GM23248 (cell line): ENCODE measurements at regions not wholly inside any gene's neighbourhood (a gene's known extent, or its start where the extent isn't known, plus 50 kb on each side); places are given as distances from the start of the nearest gene placed in this dataset.

Experiments
- DNase-seq: peaks from one replicate; pipeline ENCODE4 v3.0.0-alpha.2; 2015
- H2AFZ ChIP-seq: fragments of 200-600 bp; sonication (generic); 2 replicates; pipeline ENCODE4 v1.6.1; 2016; ENCODE audit warnings: antibody characterized with exemption
- H3F3A ChIP-seq: fragments of 200-600 bp; sonication (generic); 2 replicates; pipeline ENCODE4 v1.6.1; 2016; ENCODE audit warnings: mild to moderate bottlenecking, antibody characterized with exemption, mixed run types; ENCODE audit not compliant: insufficient read depth
- H3K27ac ChIP-seq: fragments of 200-600 bp; sonication (generic); 2 replicates; pipeline ENCODE4 v1.5.1; 2016; ENCODE audit warnings: mild to moderate bottlenecking
- H3K27me3 ChIP-seq: fragments of 200-600 bp; sonication (generic); replicated peaks from 2 replicates; pipeline ENCODE4 v1.6.1; 2016; ENCODE audit warnings: mild to moderate bottlenecking; ENCODE audit not compliant: insufficient read depth
- H3K36me3 ChIP-seq: fragments of 200-600 bp; sonication (generic); 2 replicates; pipeline ENCODE4 v1.6.1; 2016; ENCODE audit warnings: low read depth, mild to moderate bottlenecking
- H3K4me1 ChIP-seq: fragments of 200-600 bp; sonication (generic); 2 replicates; pipeline ENCODE4 v1.6.1; 2016; ENCODE audit warnings: mild to moderate bottlenecking; ENCODE audit not compliant: insufficient read depth
- H3K4me2 ChIP-seq: fragments of 200-600 bp; sonication (generic); one replicate; pipeline ENCODE4 v1.6.1; 2016; ENCODE audit warnings: mild to moderate bottlenecking; ENCODE audit not compliant: unreplicated experiment
- H3K4me3 ChIP-seq: fragments of 200-600 bp; sonication (generic); 2 replicates; pipeline ENCODE4 v1.5.1; 2016; ENCODE audit warnings: mild to moderate bottlenecking
- H3K79me2 ChIP-seq: fragments of 200-600 bp; sonication (generic); 2 replicates; pipeline ENCODE4 v1.6.1; 2016; ENCODE audit warnings: mild to moderate bottlenecking; ENCODE audit not compliant: insufficient read depth
- H3K9ac ChIP-seq: fragments of 200-600 bp; sonication (generic); 2 replicates; pipeline ENCODE4 v1.6.1; 2016; ENCODE audit warnings: mild to moderate bottlenecking
- H3K9me2 ChIP-seq: fragments of 200-600 bp; sonication (generic); 2 replicates; pipeline ENCODE4 v1.6.1; 2016; ENCODE audit warnings: mixed run types, mild to moderate bottlenecking, moderate library complexity; ENCODE audit not compliant: insufficient read depth
- H3K9me3 ChIP-seq: fragments of 200-600 bp; sonication (generic); one replicate; pipeline ENCODE4 v1.6.1; 2017; ENCODE audit warnings: low read depth
- H4K20me1 ChIP-seq: fragments of 200-600 bp; sonication (generic); 2 replicates; pipeline ENCODE4 v1.6.0; 2016; ENCODE audit not compliant: insufficient read depth
- EZH2 ChIP-seq: fragments of 200-600 bp; sonication (generic); IDR thresholded peaks from 2 replicates; pipeline ENCODE4 v1.6.1; 2018; ENCODE audit warnings: antibody characterized with exemption, mild to moderate bottlenecking; ENCODE audit not compliant: insufficient read depth, poor library complexity, severe bottlenecking
- EZH2phosphoT487 ChIP-seq: fragments of 200-600 bp; sonication (generic); IDR thresholded peaks from 2 replicates; pipeline ENCODE4 v1.6.1; 2018; ENCODE audit warnings: antibody characterized with exemption, moderate library complexity, mild to moderate bottlenecking, low read depth; ENCODE audit not compliant: insufficient read depth
- WGBS, 2 experiments: methylation state at CpG; one replicate each; pipeline ENCODE4 v1.1.6; 2015 to 2017; ENCODE audit warnings: low lambda C conversion rate in 2 of 2, low coverage in 1 of 2; ENCODE audit errors: missing lambda C conversion rate in 2 of 2; 5-methylcytosine and 5-hydroxymethylcytosine counted together
- in situ Hi-C: fragments of 300-500 bp; cut with MboI; formaldehyde crosslinking; loops from 2 replicates; pipeline ENCODE4 v1.15.0; 2020

DNA sequence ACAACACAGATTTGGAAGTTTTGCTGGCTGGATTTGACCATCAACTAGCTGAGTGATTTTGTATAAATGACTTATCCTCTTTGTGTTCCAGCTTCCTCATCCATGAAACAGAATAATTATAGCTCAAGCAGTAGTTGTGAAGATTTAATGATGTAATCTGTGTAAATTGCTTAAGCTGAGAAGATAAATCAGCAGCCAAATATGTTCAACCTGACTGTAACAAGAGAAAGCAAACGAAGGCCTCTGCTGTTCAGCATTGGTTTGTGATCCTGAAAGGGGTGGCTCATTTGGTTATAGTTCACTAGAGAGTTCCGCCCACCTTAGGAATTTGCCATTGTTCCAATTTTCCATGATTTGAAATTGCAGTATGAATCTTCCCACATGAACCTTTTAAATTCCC lies 75.7 kb upstream of the CCDC112 start:
- no peaks in the 10 kb centered on the region for H3K36me3 ChIP-seq
- peak overlapping the region; percentile 31; the same call in 1 of the 2 replicates for H3K27ac ChIP-seq
- H3K4me3 ChIP-seq = no peak overlapping the region
- no peaks in the 10 kb centered on the region for H4K20me1 ChIP-seq
- H3K9me3 ChIP-seq = no peaks in the 10 kb centered on the region
- peak overlapping the region; percentile 45; the same call in 1 of the 2 replicates for H2AFZ ChIP-seq
- peaks cover 16% of the 10 kb centered on the region for H3K4me1 ChIP-seq
- H3K79me2 ChIP-seq = no peaks in the 10 kb centered on the region
- H3K27me3 ChIP-seq = no peaks in the 10 kb centered on the region; the same call in 1 of the 2 replicates
- WGBS, 2 experiments = 32 to 33% methylated on average over 2 of the region's 2 CpGs
- no peaks in the 10 kb centered on the region for H3K9me2 ChIP-seq
- DNase-seq = peak; percentile 61
- H3K9ac ChIP-seq = no peak overlapping the region
- peaks cover 14% of the 10 kb centered on the region; the same call in 1 of the 2 replicates for H3F3A ChIP-seq
- in situ Hi-C loops = no loop called here
- TF ChIP-seq EZH2phosphoT487 = no peak
- no peak for TF ChIP-seq EZH2
- H3K4me2 ChIP-seq = peak overlapping the region; percentile 17

DNA sequence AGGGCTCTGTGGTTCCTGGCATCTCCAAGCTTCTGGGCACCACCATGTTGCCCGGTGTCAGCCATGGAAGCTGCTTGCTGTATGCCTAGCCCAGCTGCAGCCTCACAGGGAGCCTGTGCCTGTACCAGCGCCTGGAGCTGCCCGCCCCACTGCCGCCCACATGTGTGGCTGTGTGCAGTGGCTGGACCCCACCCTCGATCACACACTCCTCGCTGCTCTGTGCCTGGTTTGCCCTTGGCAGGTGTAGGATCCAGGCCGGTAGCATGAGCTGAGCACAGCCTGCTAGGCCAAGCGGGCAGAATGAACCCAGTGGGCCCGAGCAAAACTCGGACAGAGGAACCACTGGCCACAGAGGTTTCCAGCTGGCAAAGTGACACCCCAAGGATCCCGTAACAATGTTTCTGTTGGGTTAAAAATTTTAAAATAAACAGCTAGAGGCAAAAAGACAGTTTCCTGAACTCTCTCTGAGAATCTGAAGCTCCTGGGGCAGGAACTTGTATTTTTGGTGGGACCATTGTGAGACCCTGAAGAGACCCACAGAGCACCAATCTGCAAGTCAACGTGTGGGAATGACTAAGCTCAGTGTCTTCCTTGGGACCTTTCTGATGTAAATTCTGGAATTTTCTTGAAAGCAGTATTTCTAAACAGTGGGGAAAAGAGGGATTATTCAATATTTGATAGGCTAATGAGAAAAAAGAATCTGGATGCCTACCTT lies 73.1 kb upstream of the CCDC112 start:
- WGBS, 2 experiments = 84 to 86% methylated on average over 12 of the region's 12 CpGs
- Histone ChIP-seq H4K20me1 (no peaks in the 10 kb centered on the region), H3K4me2 (no peak overlapping the region), H3K9ac (no peak overlapping the region), H3K9me3 (no peaks in the 10 kb centered on the region), H3K4me1 (peaks cover 27% of the 10 kb centered on the region), H3K9me2 (no peaks in the 10 kb centered on the region), H2AFZ (no peak overlapping the region), H3K27ac (no peak overlapping the region), H3F3A (peaks cover 27% of the 10 kb centered on the region), H3K27me3 (no peaks in the 10 kb centered on the region; the same call in 1 of the 2 replicates), H3K36me3 (no peaks in the 10 kb centered on the region), H3K4me3 (no peak overlapping the region), H3K79me2 (no peaks in the 10 kb centered on the region)
- in situ Hi-C loops = no loop called here
- no peak for DNase-seq
- no peak for TF ChIP-seq EZH2
- no peak for TF ChIP-seq EZH2phosphoT487

DNA sequence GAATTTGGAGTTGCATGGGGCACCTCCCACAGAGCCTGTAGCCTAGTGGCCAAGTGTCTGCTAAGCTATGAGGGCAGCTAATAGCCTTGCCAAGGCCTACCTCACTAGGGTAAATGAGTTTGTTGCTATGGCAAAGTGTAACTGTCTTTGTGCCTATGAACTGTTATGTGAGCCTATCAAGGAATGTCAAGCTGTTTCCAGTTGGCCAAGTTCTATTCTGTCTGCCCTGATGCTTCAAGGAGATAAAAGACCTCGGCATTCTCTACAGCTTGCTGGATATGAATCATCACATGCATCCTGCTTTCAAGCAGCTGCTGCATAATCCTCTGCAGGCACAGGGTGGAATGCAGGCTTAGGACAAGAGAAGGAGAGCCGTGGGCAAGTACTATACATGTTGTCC lies 69.8 kb upstream of the CCDC112 start:
- Histone ChIP-seq H3F3A (peaks cover 17% of the 10 kb centered on the region), H3K9me3 (no peaks in the 10 kb centered on the region), H3K4me1 (peaks cover 15% of the 10 kb centered on the region), H3K79me2 (no peaks in the 10 kb centered on the region), H3K4me3 (peak overlapping the region; percentile 31; the same call in 1 of the 2 replicates), H3K36me3 (no peaks in the 10 kb centered on the region), H2AFZ (peak overlapping the region; percentile 20; the same call in 1 of the 2 replicates), H3K27me3 (no peaks in the 10 kb centered on the region; the same call in 1 of the 2 replicates), H3K9ac (peak overlapping the region; percentile 24; the same call in 1 of the 2 replicates), H3K9me2 (no peaks in the 10 kb centered on the region), H3K27ac (peak overlapping the region; percentile 78), H4K20me1 (no peaks in the 10 kb centered on the region), H3K4me2 (peak overlapping the region; percentile 43)
- WGBS, 2 experiments = 3 to 15% methylated on average over 2 of the region's 2 CpGs
- in situ Hi-C loops = no loop called here
- DNase-seq = peak; percentile 93
- TF ChIP-seq EZH2 (no peak), EZH2phosphoT487 (no peak)

- Histone ChIP-seq H3K27me3 (no peaks in the 10 kb centered on the region; the same call in 1 of the 2 replicates), H3K9me3 (no peaks in the 10 kb centered on the region), H3K27ac (no peak overlapping the region), H3K36me3 (no peaks in the 10 kb centered on the region), H3K4me2 (no peak overlapping the region), H3K4me1 (peaks cover 15% of the 10 kb centered on the region), H3K9ac (no peak overlapping the region), H3K9me2 (no peaks in the 10 kb centered on the region), H3K4me3 (no peak overlapping the region), H4K20me1 (no peaks in the 10 kb centered on the region), H3K79me2 (no peaks in the 10 kb centered on the region), H2AFZ (no peak overlapping the region), H3F3A (peaks cover 17% of the 10 kb centered on the region)
- in situ Hi-C loops = no loop called here
- TF ChIP-seq EZH2 = no peak
- TF ChIP-seq EZH2phosphoT487 = no peak
- WGBS, 2 experiments = 83 to 86% methylated on average over 4 of the region's 4 CpGs
- DNase-seq = no peak
Measured at GRCh38 chr5:115363879-115364278, 67.4 kb upstream of the CCDC112 start.
